ENCODE measurements at regions not wholly inside any gene's neighbourhood (a gene's known extent, or its start where the extent isn't known, plus 50 kb on each side); places are given as distances from the start of the nearest gene placed in this dataset.

DNA sequence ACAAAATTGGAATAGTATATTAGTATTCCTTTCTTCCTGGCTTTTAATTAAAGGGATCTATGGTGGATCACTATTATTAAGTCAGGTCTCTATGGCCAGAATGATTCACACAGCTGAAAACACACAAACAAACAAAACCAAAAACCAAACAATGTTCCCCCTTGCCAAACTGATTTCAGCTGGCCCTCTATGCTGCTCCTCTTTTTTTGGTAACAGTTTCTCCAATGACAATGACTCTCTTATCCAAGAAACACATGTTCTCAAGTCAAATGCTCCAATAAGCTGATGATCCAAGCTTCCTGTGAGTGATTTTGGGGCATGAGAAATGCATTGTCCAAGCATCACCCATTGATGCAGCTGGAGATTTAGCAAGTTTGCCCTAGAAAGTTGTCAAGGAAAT lies 193.4 kb upstream of the TUT7 start:
- Mint-ChIP-seq H3K4me3 (no peak overlapping the region), H3K36me3 (no peaks in the 10 kb centered on the region), H3K27ac (no peak overlapping the region), H3K4me1 (no peaks in the 10 kb centered on the region), H3K9me3 (no peaks in the 10 kb centered on the region)
- ATAC-seq (no peak), DNase-seq (ENCODE audit: low spot score in 2 of 2) (no peak)

DNA sequence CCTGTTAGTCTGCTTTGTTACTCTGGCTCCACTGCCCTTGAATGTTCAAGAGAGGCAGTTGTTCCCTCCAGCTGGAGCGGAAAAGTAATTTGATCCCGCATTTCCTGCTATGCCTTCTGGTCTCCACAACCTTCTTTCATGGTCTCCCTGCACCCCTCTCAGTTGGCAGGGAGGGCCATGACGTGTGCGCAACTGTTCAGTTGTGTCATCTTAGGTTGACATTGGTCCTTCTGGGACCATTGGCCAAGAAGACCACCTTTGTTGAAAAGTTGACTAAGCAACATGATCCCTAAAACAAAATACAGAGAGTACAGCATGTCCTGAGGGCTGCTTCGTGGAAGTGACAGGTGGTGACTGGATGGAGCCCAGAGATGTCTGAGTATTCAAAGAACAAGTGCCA lies 192.5 kb upstream of the TUT7 start:
- DNase-seq (ENCODE audit: low spot score in 2 of 2) (no peak), ATAC-seq (no peak)
- H3K9me3 Mint-ChIP-seq = no peaks in the 10 kb centered on the region
- no peaks in the 10 kb centered on the region for H3K4me1 Mint-ChIP-seq
- no peak overlapping the region for H3K27ac Mint-ChIP-seq
- no peaks in the 10 kb centered on the region for H3K36me3 Mint-ChIP-seq
- H3K4me3 Mint-ChIP-seq = no peak overlapping the region

DNA sequence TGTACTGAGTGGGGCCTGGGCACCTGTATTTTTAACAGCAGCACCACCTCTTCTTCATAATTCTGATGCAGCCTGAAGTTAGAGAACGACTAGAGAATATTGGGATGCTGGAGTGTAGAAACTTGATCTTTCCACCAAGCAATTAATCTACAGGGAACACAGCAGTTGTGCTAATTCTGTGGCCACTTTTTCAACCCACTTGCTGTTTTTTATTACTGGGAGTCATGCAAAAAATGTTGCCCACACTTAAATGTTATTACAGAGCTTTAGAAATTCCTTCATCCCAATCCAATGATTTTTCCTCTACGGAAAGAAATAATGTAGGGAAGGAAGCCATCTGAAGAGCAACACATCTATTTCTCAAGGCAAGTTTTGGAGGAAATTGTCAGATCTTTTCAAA lies 190.9 kb upstream of the TUT7 start:
- no peaks in the 10 kb centered on the region for H3K9me3 Mint-ChIP-seq
- no peak overlapping the region for H3K4me3 Mint-ChIP-seq
- DNase-seq (ENCODE audit: low spot score in 2 of 2) (no peak), ATAC-seq (no peak)
- H3K36me3 Mint-ChIP-seq = no peaks in the 10 kb centered on the region
- no peaks in the 10 kb centered on the region for H3K4me1 Mint-ChIP-seq
- H3K27ac Mint-ChIP-seq = no peak overlapping the region

DNA sequence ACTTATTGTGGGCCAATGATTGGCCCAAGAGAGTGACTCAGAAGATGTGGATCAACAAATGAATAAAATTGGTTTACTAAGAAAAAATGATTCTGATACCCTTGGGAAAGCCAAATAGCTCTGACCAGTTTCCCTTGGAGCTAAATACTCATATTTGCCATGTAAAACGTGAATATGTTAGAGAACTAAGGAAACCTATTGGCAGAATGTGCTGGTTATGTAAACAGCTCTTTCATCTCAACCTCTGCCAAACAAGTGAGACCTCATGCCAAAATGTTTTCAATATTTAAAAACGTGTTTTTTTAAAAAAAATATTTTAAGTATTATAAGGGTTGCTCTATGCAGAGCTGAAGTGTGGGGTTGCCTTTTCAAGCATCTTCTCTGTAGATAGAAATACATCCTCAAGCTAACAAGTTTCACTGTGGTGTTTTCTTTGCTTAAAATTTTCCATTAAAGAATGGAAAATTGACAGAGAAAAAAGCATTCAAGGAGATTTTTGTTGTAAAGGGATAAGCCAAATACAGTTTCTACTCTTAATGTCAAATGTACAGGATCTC lies 186.9 kb upstream of the TUT7 start:
- Mint-ChIP-seq H3K9me3 (no peaks in the 10 kb centered on the region), H3K36me3 (no peaks in the 10 kb centered on the region), H3K4me1 (no peaks in the 10 kb centered on the region), H3K27ac (no peak overlapping the region), H3K4me3 (no peak overlapping the region)
- DNase-seq (ENCODE audit: low spot score in 2 of 2) (no peak), ATAC-seq (no peak)

DNA sequence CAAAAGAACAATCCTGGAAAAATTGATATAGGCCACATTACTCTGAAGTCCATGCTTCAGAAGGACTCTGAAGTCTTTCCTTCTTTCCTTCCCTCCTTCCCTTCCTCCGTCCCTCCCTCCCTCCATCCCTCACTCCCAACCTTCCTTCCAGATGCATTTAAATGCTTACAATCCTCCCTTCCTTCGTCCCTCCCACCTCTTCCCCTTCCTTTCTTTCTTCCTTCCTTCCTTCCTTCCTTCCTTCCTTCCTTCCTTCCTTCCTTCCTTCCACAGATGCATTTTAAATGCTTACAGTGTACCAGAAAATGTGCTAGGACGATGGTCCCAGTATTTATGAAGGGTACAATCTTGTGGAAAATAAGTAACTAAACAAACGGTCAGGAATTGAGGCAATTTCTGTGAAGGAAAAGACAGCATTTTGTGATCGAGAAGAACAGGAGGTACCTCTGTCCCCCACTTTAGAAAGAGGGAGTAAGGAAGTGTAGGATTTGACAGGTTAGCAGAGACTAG lies 181.3 kb upstream of the TUT7 start:
- Mint-ChIP-seq H3K4me1 (no peaks in the 10 kb centered on the region), H3K9me3 (no peaks in the 10 kb centered on the region), H3K36me3 (no peaks in the 10 kb centered on the region), H3K27ac (no peak overlapping the region), H3K4me3 (no peak overlapping the region)
- ATAC-seq = no peak
- no peak for DNase-seq (ENCODE audit: low spot score in 2 of 2)

DNA sequence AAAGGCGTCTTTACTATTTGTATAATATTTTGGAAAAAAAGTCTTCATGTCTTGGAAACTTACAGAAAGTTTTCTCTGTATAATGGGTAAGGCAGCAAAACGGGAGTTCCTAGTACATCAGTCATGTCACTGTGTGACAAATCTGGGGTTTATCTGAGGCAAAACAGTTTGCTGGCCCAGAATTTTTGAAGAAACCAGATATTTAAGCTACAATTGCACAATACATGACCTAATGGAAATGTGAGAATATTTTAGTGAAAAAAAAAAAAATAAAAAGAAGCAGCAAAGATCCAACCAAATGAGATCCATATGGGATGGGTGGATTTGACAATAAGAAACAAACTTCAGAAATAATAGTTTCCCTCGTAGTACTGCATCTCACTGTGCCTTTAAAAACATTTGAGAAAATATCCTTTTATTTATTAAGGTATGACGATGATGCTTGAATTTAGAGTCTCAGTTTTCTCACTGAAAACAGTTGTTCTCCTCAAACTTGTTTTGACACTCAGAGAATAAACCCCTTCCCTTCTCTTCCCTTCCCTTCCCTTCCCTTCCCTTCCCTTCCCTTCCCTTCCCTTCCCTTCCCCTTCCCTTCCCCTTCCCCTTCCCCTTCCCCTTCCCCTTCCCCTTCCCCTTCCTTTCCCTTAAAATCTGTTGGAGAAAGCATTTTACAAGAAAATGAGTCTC lies 180.5 kb upstream of the TUT7 start:
- Mint-ChIP-seq H3K9me3 (no peaks in the 10 kb centered on the region), H3K27ac (no peak overlapping the region), H3K4me3 (no peak overlapping the region), H3K4me1 (no peaks in the 10 kb centered on the region), H3K36me3 (no peaks in the 10 kb centered on the region)
- DNase-seq (ENCODE audit: low spot score in 2 of 2) (no peak), ATAC-seq (no peak)

DNA sequence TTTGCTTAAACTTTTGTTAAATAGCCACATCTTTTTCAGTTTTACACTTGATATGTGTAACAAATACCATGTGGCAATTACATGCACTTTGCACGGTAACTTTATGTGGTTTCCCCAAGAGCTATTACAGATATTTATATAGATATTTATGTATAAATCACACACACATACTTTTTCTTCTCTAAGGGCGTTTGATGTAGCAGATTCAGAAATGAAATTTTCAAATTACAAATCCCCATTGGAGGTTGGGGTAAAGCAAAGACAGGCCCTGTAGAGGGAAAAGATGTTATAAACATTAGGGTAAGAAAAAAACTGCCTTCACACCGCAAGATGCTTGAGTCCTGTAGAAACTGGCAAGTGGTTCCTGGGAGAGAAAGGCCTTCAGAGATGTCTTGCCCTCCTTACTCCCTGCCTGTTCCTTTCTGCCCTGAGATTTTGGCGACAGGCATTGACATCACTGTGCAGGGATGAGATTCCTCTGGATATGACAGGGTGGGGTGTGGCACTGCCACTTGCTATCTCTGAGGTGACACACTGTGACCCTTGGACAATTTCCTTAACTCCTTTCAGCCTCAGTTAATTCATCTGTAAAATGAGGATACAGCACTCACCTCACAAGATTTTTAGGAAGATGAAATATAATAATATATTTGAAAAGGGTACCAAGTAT lies 177.9 kb upstream of the TUT7 start:
- no peak overlapping the region for H3K4me3 Mint-ChIP-seq
- no peaks in the 10 kb centered on the region for H3K36me3 Mint-ChIP-seq
- H3K9me3 Mint-ChIP-seq = no peaks in the 10 kb centered on the region
- no peak for DNase-seq (ENCODE audit: low spot score in 2 of 2)
- H3K4me1 Mint-ChIP-seq = no peaks in the 10 kb centered on the region
- no peak overlapping the region for H3K27ac Mint-ChIP-seq
- ATAC-seq = no peak

DNA sequence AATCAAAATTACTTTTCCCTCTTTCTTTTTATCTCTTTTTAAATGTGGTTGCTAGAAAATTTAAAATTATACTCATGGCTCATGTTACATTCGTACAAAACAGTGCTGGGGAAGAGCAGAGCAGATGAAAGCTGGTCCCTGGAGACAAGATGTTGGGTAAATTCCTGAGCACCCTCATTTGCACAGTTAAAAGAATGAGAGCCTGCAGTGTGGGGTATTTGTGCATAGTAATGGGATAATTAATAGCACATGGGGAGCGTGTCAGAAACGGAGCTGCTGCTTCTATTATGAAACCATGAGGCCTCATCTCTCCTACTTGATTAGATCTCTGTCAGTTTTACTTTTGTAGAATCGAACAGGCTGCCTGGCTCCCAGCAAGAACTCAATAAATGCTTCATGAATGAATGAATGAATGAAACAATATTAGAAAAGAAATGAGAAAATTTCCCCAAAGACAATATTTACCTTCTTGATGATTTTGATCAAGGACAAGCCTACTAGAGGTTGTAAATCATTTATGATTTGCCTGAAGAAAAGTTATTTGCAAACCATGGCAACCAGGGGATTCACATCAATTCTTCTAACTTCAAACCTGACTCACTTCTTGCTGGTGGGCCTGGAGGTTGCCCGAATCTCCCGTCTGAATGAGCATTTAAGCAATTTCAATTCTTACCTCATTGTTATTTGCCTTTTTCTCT lies 177.2 kb upstream of the TUT7 start:
- Mint-ChIP-seq H3K4me3 (no peak overlapping the region), H3K27ac (no peak overlapping the region), H3K9me3 (no peaks in the 10 kb centered on the region), H3K36me3 (no peaks in the 10 kb centered on the region), H3K4me1 (no peaks in the 10 kb centered on the region)
- ATAC-seq (no peak), DNase-seq (ENCODE audit: low spot score in 2 of 2) (no peak)

DNA sequence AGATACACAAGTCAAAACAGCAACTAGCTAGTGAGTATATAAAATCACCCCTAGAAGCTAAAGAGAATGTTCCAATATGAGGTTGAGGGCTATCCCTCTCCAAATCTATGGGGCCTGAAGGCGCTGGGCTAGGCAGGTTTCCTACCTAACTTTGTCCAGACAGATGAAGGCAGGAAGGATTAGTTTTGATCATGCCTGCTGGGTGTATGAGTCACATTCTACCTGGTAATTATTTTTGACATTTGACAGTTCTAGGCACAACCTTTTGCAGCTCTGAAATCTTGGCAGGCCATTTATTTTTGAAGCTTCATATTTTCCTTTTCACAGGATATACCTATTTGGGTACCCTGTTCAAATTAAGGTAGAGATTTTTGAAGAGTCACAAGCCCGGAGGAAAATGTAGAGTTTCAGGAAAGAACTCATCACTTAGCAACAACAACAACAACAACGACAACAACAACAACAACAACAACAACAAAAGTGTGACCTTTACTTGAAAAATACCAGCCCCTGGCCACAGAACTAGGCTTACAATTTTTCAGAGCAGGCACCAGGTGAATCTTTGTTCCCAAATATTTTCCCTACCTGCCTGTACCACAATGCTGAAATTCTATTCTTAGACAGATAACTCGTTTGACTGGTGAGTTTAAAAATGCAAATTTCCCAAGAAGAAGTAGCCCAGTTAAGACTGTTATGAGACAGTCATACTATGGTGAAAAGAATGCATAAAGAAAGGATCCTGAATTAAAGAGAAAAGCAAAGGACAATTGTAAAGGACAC lies 175.5 kb upstream of the TUT7 start:
- Mint-ChIP-seq H3K27ac (no peak overlapping the region), H3K4me3 (no peak overlapping the region), H3K36me3 (no peaks in the 10 kb centered on the region), H3K4me1 (no peaks in the 10 kb centered on the region), H3K9me3 (no peaks in the 10 kb centered on the region)
- DNase-seq (ENCODE audit: low spot score in 2 of 2) (no peak), ATAC-seq (no peak)

DNA sequence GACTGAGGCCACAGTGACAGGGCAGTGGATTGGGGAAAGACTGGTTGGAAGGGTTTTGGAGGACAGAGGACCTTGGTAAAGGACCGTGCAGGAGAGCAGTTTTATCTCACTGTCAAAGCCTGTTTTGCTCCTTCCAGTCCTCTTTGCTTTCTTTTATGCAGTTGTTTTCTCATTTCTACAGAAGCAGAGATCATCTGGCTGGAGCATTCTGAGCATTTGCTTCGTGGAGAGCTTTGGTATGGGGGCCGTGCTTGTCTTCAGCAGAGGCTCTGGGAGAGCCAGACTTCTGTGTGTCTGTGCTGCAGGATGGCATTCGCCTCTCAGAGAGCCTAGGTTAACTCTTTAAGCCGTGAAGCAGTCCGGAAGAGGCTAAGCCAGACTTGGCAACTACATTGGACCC lies 171.8 kb upstream of the TUT7 start:
- Mint-ChIP-seq H3K4me3 (no peak overlapping the region), H3K27ac (no peak overlapping the region), H3K9me3 (no peaks in the 10 kb centered on the region), H3K36me3 (no peaks in the 10 kb centered on the region), H3K4me1 (no peaks in the 10 kb centered on the region)
- DNase-seq (ENCODE audit: low spot score in 2 of 2) (no peak), ATAC-seq (no peak)

DNA sequence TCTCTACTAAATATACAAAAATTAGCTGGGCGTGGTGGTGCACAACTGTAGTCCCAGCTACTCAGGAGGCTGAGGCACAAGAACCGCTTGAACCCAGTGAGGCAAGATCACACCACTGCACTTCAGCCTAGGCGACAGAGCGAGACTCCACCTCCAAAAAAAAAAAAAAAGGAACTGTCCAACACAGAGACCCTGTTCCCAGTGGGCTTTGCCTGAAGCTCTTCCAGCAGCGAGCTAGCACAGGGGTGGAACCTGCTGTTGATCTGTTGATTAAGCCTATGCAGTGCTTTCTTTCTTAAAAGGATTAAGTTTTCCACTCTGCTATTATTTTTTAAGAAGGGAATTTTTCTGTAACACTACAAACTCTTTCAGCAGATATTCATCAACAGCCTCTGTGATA lies 171.0 kb upstream of the TUT7 start:
- Mint-ChIP-seq H3K4me3 (no peak overlapping the region), H3K9me3 (no peaks in the 10 kb centered on the region), H3K4me1 (no peaks in the 10 kb centered on the region), H3K27ac (no peak overlapping the region), H3K36me3 (no peaks in the 10 kb centered on the region)
- DNase-seq (ENCODE audit: low spot score in 2 of 2) = no peak
- no peak for ATAC-seq

DNA sequence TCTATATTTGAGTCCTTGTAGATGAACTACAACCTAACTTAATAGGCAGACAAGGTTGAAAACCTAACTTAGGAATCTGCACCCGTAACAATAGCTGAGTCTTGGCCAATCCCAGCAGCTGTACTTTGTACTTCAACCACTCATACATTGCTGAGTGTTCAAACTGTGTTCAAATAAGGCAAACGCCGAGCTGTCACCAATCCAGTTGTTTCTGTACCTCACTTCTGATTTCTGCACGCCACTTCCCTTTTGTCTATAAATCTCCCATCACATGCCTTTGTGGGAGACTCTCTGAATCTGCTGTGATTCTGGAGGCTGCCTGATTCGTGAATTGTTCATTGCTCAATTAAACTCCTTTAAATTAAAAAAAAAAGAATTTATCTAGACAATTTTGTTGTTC lies 167.8 kb upstream of the TUT7 start:
- ATAC-seq = no peak
- no peak overlapping the region for H3K4me3 Mint-ChIP-seq
- DNase-seq (ENCODE audit: low spot score in 2 of 2) = no peak
- H3K4me1 Mint-ChIP-seq = no peaks in the 10 kb centered on the region
- H3K36me3 Mint-ChIP-seq = no peaks in the 10 kb centered on the region
- no peak overlapping the region for H3K27ac Mint-ChIP-seq
- H3K9me3 Mint-ChIP-seq = no peaks in the 10 kb centered on the region

DNA sequence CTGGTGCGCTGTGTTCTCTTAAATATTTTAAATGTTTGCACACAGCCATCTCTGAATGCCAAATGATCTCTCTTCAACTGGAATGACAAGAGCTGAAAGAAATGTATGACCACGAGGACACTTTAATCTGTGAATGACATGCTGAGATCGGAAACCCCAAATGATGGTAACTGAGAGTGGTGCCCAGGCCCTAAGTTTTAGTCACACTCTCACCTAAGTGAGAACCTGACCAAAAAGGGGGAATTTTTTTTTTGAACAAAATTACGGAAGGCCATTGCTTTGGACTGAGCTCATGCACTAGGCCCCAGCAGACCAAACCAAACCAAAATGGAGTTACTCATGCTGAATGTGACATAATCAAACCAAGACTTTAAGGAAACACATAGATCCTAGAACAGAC lies 167.1 kb upstream of the TUT7 start:
- Mint-ChIP-seq H3K4me1 (no peaks in the 10 kb centered on the region), H3K9me3 (no peaks in the 10 kb centered on the region), H3K27ac (no peak overlapping the region), H3K36me3 (no peaks in the 10 kb centered on the region), H3K4me3 (no peak overlapping the region)
- DNase-seq (ENCODE audit: low spot score in 2 of 2) (no peak), ATAC-seq (no peak)

DNA sequence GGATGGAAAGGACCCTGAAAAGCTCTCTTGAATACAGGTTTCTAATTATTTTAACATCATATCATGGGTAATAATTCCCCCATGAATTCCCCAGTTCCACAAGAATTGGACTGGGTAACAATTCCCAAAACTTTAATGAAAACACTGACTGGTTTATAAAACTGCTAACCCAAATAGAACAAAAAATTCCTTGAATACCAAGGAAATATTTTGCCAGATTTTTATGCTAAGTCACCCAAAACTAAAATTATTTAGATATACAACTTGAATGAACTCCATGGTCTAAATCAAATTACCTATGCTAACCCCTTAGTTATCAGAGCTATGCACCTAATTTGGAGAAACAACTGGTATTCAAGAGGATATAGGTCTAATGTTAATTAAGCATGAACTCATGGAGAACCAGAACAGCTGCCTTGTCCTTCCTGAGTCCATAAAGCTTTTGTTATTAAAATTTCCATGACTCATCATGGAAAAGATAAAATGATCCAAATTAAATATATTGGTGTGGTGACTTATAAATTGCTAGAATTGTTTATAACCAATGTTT lies 164.9 kb upstream of the TUT7 start:
- DNase-seq (ENCODE audit: low spot score in 2 of 2) (no peak), ATAC-seq (no peak)
- Mint-ChIP-seq H3K27ac (no peak overlapping the region), H3K9me3 (no peaks in the 10 kb centered on the region), H3K4me3 (no peak overlapping the region), H3K4me1 (no peaks in the 10 kb centered on the region), H3K36me3 (no peaks in the 10 kb centered on the region)

DNA sequence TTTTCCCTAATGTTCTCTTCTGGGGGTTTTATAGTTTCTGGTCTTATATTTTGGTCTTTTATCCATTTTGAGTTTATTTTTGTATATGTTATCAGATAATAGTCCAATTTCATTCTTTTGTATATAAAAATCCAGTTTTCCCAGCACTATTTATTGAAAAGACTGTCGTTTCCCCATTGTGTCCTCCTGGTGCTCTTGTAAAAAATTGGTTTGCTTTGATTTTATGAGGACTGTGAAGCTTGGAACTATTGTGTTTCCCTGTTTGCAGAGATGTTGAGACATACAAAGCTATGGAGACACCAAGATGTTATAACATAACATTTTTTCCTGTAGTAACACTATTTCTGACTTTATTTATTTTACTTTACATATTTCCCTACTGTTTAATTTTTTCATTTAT lies 163.3 kb upstream of the TUT7 start:
- Mint-ChIP-seq H3K4me1 (no peaks in the 10 kb centered on the region), H3K9me3 (no peaks in the 10 kb centered on the region), H3K36me3 (no peaks in the 10 kb centered on the region), H3K27ac (no peak overlapping the region), H3K4me3 (no peak overlapping the region)
- ATAC-seq = no peak
- DNase-seq (ENCODE audit: low spot score in 2 of 2) = no peak
